Right lobe of liver (tissue), 6 donors: ENCODE measurements at regions not wholly inside any gene's neighbourhood (a gene's known extent, or its start where the extent isn't known, plus 50 kb on each side); places are given as distances from the start of the nearest gene placed in this dataset.

ENCODE experiments used
- ATAC-seq, 4 donors: fragments of 200-7000 bp; cut with Tn5 transposase; one replicate each; pipeline ENCODE4 v1.9.1; 2020; ENCODE audit warnings: mild to moderate bottlenecking in 4 of 4, moderate library complexity in 4 of 4
- DNase-seq, 3 donors: peaks; one replicate each; pipeline ENCODE4 v3.0.0-alpha.2; 2020
- H3K27ac ChIP-seq, 3 donors: fragments of 200-600 bp; one replicate each; pipeline ENCODE4 v1.8.0; 2022
- H3K27me3 ChIP-seq, 2 donors: fragments of 200-600 bp; one replicate each; pipeline ENCODE4 v1.8.0; 2022
- H3K36me3 ChIP-seq, 4 donors: fragments of 200-600 bp; sonication (generic) in 1 of 4; one replicate each; pipeline versions ENCODE4 v1.5.1 to v1.8.0; 2017 to 2022; ENCODE audit warnings: control low read depth in 1 of 4
- H3K4me1 ChIP-seq, 4 donors: fragments of 200-600 bp; sonication (generic) in 1 of 4; one replicate each; pipeline versions ENCODE4 v1.5.1 to v1.8.0; 2017 to 2022; ENCODE audit warnings: control low read depth in 1 of 4
- H3K4me3 ChIP-seq, 3 donors: fragments of 200-600 bp; one replicate each; pipeline ENCODE4 v1.8.0; 2022
- H3K9me3 ChIP-seq, 4 donors: fragments of 200-600 bp; sonication (generic) in 1 of 4; one replicate each; pipeline versions ENCODE4 v1.5.1 to v1.8.0; 2017 to 2022; ENCODE audit warnings: control low read depth in 1 of 4
- POLR2A ChIP-seq: fragments of 450-650 bp; IDR thresholded peaks from one replicate; pipeline ENCODE4 v1.6.1; 2017; ENCODE audit warnings: antibody characterized with exemption, mild to moderate bottlenecking
- WGBS: methylation state at CpG from one replicate; pipeline ENCODE4 v1.1.6; 2018; ENCODE audit warnings: low coverage, low lambda C conversion rate; ENCODE audit not compliant: insufficient coverage; ENCODE audit errors: missing lambda C conversion rate; 5-methylcytosine and 5-hydroxymethylcytosine counted together
- intact Hi-C, 2 donors: fragments of 100-400 bp; cut with DNase I; formaldehyde crosslinking; loops; one replicate each; pipeline versions ENCODE4 v1.11.2 to v1.14.1; 2022
- TF ChIP-seq, protein P1 (sequence below), 4 donors: fragments of 200-600 bp in 3 of 4; fragments of 450-650 bp in 1 of 4; IDR thresholded peaks; one replicate each; pipeline versions ENCODE4 v1.5.1 to v1.8.0; 2016 to 2022; ENCODE audit warnings: antibody characterized with exemption in 4 of 4, mild to moderate bottlenecking in 2 of 4
- donor health status: DM: no; HTN: yes; CAD: no.
- donor health status: DM: no; HTN: no; CAD: no.
- donor health status: DM: no; HTN: no; CAD: no.
- donor health status: DM: no; HTN: yes; CAD: no.
- donor health status: DM: no; HTN: yes; CAD: no.

- Histone ChIP-seq H3K27ac (no peak overlapping the region), H3K9me3 (no peaks in the 10 kb centered on the region), H3K27me3 (no peaks in the 10 kb centered on the region), H3K4me1 (no peaks in the 10 kb centered on the region), H3K4me3 (no peak overlapping the region), H3K36me3 (no peaks in the 10 kb centered on the region)
- no CpG with 5 or more reads among the region's 1 CpG for WGBS
- ATAC-seq (no peak), DNase-seq (no peak)
- intact Hi-C loops, result no loop called here
- TF ChIP-seq POLR2A, result no peak
- TF ChIP-seq, protein P1, sequence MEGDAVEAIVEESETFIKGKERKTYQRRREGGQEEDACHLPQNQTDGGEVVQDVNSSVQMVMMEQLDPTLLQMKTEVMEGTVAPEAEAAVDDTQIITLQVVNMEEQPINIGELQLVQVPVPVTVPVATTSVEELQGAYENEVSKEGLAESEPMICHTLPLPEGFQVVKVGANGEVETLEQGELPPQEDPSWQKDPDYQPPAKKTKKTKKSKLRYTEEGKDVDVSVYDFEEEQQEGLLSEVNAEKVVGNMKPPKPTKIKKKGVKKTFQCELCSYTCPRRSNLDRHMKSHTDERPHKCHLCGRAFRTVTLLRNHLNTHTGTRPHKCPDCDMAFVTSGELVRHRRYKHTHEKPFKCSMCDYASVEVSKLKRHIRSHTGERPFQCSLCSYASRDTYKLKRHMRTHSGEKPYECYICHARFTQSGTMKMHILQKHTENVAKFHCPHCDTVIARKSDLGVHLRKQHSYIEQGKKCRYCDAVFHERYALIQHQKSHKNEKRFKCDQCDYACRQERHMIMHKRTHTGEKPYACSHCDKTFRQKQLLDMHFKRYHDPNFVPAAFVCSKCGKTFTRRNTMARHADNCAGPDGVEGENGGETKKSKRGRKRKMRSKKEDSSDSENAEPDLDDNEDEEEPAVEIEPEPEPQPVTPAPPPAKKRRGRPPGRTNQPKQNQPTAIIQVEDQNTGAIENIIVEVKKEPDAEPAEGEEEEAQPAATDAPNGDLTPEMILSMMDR (IDR thresholded peaks at IDR 0.05), result no peak
These were observed 1543.9 kb downstream of the KCNT2 start for GRCh38 chr1:195064358-195064757.

DNA sequence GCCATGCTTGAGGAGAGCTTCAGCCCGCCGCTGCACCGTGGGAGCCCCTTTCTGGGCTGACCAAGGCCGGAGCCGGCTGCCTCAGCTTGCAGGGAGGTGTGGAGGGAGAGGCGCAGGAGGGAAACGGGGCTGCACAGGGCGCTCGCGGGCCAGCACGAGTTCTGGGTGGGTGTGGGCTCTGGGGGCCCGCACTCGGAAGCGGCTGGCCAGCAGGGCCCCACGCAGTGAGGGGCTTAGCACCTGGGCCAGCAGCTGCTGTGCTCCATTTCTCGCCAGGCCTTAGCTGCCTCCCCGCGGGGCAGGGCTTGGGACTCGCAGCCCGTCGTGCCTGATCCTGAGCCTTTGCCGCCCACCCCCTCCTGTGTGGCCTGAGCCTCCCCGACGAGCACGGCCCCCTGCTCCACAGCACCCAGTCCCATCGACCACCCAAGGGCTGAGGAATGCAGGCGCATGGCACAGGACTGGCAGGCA is 1554.0 kb downstream of the KCNT2 start:
- Histone ChIP-seq H3K36me3 (no peaks in the 10 kb centered on the region), H3K9me3 (no peaks in the 10 kb centered on the region), H3K27me3 (no peaks in the 10 kb centered on the region), H3K4me3 (no peak overlapping the region), H3K4me1 (no peaks in the 10 kb centered on the region), H3K27ac (no peak overlapping the region)
- intact Hi-C loops, result no loop called here
- no peak for ATAC-seq
- 94% methylated on average over 6 of the region's 27 CpGs for WGBS
- DNase-seq, result no peak
- TF ChIP-seq, protein P1 (IDR thresholded peaks at IDR 0.05), result no peak
- TF ChIP-seq POLR2A, result no peak

GRCh38 chr1:195053478-195053877 is 1554.8 kb downstream of the KCNT2 start:
- WGBS, result 29% methylated on average over 2 of the region's 2 CpGs
- intact Hi-C loops, result no loop called here
- no peak overlapping the region for H3K4me3 ChIP-seq
- no peaks in the 10 kb centered on the region for H3K4me1 ChIP-seq
- no peaks in the 10 kb centered on the region for H3K36me3 ChIP-seq
- DNase-seq, result no peak
- peak in 1 of 4 donors; percentile 59 for ATAC-seq
- H3K27ac ChIP-seq, result no peak overlapping the region
- TF ChIP-seq POLR2A, result no peak
- TF ChIP-seq, protein P1 (IDR thresholded peaks at IDR 0.05), result no peak
- no peaks in the 10 kb centered on the region for H3K9me3 ChIP-seq
- H3K27me3 ChIP-seq, result no peaks in the 10 kb centered on the region

- Histone ChIP-seq H3K4me3 (no peak overlapping the region), H3K27ac (no peak overlapping the region), H3K27me3 (no peaks in the 10 kb centered on the region), H3K9me3 (no peaks in the 10 kb centered on the region), H3K36me3 (no peaks in the 10 kb centered on the region), H3K4me1 (no peaks in the 10 kb centered on the region)
- no peak for ATAC-seq
- intact Hi-C loops, result no loop called here
- no peak for TF ChIP-seq POLR2A
- TF ChIP-seq, protein P1 (IDR thresholded peaks at IDR 0.05), result no peak
- no peak for DNase-seq
- 63% methylated on average over 2 of the region's 2 CpGs for WGBS
These were observed 1560.5 kb downstream of the KCNT2 start for GRCh38 chr1:195047772-195048171.

- Histone ChIP-seq H3K36me3 (no peaks in the 10 kb centered on the region), H3K4me3 (no peak overlapping the region), H3K4me1 (no peaks in the 10 kb centered on the region), H3K27me3 (no peaks in the 10 kb centered on the region), H3K9me3 (no peaks in the 10 kb centered on the region), H3K27ac (no peak overlapping the region)
- intact Hi-C loops, result no loop called here
- 23% methylated on average over 2 of the region's 2 CpGs for WGBS
- ATAC-seq (peak in 2 of 4 donors; percentile 31 to 76), DNase-seq (no peak)
- no peak for TF ChIP-seq POLR2A
- TF ChIP-seq, protein P1 (IDR thresholded peaks at IDR 0.05), result no peak
These were observed 1563.2 kb downstream of the KCNT2 start for GRCh38 chr1:195045072-195045471.
